ENCODE measurements at regions not wholly inside any gene's neighbourhood (a gene's known extent, or its start where the extent isn't known, plus 50 kb on each side); places are given as distances from the start of the nearest gene placed in this dataset.

DNA sequence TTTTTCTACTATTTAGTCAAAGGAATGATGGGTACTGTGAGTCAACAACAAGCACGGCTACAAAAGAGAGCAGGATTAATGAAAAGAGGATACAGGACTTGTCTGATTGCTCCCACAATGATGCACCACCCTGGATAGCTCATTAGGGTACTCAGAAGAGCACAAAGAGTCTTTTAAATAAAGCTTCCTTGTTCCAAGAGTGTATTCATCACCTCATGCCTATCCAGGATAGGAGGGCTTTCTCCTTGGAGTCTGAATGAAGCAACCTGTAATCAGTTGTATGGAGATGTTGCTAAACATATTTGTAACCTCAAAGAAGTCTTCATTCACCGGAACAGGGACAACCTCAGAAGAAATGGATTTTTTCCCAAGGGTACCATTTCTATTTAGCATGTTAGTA is 219.5 kb upstream of the TMEM161B start:
- TF ChIP-seq FOXM1 (IDR thresholded peaks at IDR 0.05; ENCODE audit: borderline replicate concordance) (no peak), HDGF (IDR thresholded peaks at IDR 0.05; ENCODE audit: borderline replicate concordance) (no peak), SP1 (IDR thresholded peaks at IDR 0.05) (no peak), ELF4 (IDR thresholded peaks at IDR 0.05) (no peak), CTBP1 (IDR thresholded peaks at IDR 0.05; ENCODE audit: borderline replicate concordance) (no peak), L3MBTL2 (conservative IDR thresholded peaks at IDR 0.05) (no peak), BHLHE40 (IDR thresholded peaks at IDR 0.05; ENCODE audit: borderline replicate concordance) (no peak), FOXA1 (IDR thresholded peaks at IDR 0.05) (no peak), LEF1 (IDR thresholded peaks at IDR 0.05; ENCODE audit: borderline replicate concordance) (no peak), SUZ12 (IDR thresholded peaks at IDR 0.05) (no peak), ARNT (IDR thresholded peaks at IDR 0.05) (no peak), PKNOX1 (IDR thresholded peaks at IDR 0.05) (no peak)

All from HEK293T (cell line).